ENCODE measurements at regions not wholly inside any gene's neighbourhood (a gene's known extent, or its start where the extent isn't known, plus 50 kb on each side); places are given as distances from the start of the nearest gene placed in this dataset.

DNA sequence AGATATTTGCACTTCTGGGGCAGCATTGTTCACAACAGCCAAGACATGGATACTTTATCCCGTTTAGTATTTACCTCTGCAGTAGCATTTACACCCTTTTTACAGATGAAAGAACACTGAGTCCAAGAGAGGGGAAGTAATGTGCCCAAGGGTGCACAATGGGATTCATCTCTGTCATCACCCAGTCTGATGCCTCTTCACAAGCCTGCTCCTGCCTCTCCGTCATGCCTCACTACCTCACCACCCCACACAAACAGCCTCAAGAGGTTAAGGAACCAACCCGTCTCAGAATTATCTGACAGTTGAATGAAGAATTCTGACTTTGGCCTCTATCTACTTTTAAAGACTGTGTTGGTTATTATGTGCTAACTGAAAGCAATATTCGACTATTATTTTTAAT is 368.4 kb downstream of the ATP23 start:
- Histone ChIP-seq H3K27ac (ENCODE audit: low read depth in 2 of 2, low read length in 1 of 2) (peak overlapping the region in 1 of 2 experiments; percentile 86; a peak in 2 of 4 replicates), H3K9me3 (no peaks in the 10 kb centered on the region; the same call in 1 of the 2 replicates), H3F3A (replicated peaks; ENCODE audit: insufficient read depth) (peaks cover 15% of the 10 kb centered on the region), H4K20me1 (ENCODE audit: insufficient read depth) (no peaks in the 10 kb centered on the region), H3K4me3 (ENCODE audit: low read depth in 2 of 2, low read length in 1 of 2) (no peak overlapping the region), H2AFZ (ENCODE audit: low read depth) (no peak overlapping the region), H3K9me2 (no peaks in the 10 kb centered on the region), H3K4me1 (ENCODE audit: control insufficient read depth in 1 of 2, insufficient read depth in 2 of 2, low read depth in 1 of 2, low read length in 1 of 2) (peaks cover 0 to 19% of the 10 kb centered on the region in 2 experiments; a peak in 2 of 4 replicates), H3K27me3 (ENCODE audit: insufficient read depth) (no peaks in the 10 kb centered on the region; the same call in 1 of the 2 replicates), H3K4me2 (no peak overlapping the region), H3K9ac (no peak overlapping the region), H3K79me2 (ENCODE audit: insufficient read depth) (no peaks in the 10 kb centered on the region), H3K36me3 (replicated peaks in 1 of 2; ENCODE audit: control insufficient read depth in 1 of 2, insufficient read depth in 2 of 2, low read length in 1 of 2) (no peaks in the 10 kb centered on the region)
- ChIA-PET POLR2A (no interaction called here), CTCF (no interaction called here)
- TF ChIP-seq JUND (IDR thresholded peaks at IDR 0.05) (no peak), ELF1 (IDR thresholded peaks at IDR 0.05) (no peak), YY1 (IDR thresholded peaks at IDR 0.05; ENCODE audit: low read depth) (no peak), SMC3 (IDR thresholded peaks at IDR 0.05; ENCODE audit: low read depth, low read length) (no peak)
- TF ChIP-seq, protein P1, sequence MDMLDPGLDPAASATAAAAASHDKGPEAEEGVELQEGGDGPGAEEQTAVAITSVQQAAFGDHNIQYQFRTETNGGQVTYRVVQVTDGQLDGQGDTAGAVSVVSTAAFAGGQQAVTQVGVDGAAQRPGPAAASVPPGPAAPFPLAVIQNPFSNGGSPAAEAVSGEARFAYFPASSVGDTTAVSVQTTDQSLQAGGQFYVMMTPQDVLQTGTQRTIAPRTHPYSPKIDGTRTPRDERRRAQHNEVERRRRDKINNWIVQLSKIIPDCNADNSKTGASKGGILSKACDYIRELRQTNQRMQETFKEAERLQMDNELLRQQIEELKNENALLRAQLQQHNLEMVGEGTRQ (IDR thresholded peaks at IDR 0.05; ENCODE audit: borderline replicate concordance, low read depth, low read length) = no peak
- WGBS (ENCODE audit: low lambda C conversion rate) = 24% methylated on average over 4 of the region's 4 CpGs
- DNase-seq = no peak

DNA sequence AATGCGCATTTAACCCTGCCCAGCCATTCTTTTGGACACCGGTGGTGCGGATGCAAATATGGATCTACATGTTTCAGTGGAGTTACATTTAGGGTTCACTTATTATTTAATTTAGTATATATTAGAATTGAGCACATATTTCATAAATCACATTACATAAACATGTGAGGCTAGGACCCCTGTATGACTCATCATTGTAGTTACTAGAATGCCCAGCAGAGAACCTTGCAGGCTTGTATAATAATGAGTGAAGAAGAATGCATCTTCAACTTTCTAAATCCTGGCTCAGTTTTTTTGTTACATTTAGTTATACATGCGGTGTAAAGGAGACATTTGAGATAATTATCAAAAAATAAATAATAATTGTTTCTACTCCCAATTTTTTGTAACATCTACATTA is 369.0 kb downstream of the ATP23 start:
- Histone ChIP-seq H3K4me1 (ENCODE audit: control insufficient read depth in 1 of 2, insufficient read depth in 2 of 2, low read depth in 1 of 2, low read length in 1 of 2) (peaks cover 0 to 19% of the 10 kb centered on the region in 2 experiments; a peak in 2 of 4 replicates), H4K20me1 (ENCODE audit: insufficient read depth) (no peaks in the 10 kb centered on the region), H3K79me2 (ENCODE audit: insufficient read depth) (no peaks in the 10 kb centered on the region), H3K4me3 (ENCODE audit: low read depth in 2 of 2, low read length in 1 of 2) (no peak overlapping the region), H3K4me2 (no peak overlapping the region), H3K9me2 (no peaks in the 10 kb centered on the region), H3K9ac (no peak overlapping the region; the same call in 1 of the 2 replicates), H3K27ac (ENCODE audit: low read depth in 2 of 2, low read length in 1 of 2) (peak overlapping the region in 1 of 2 experiments; percentile 86; a peak in 2 of 4 replicates), H3K27me3 (ENCODE audit: insufficient read depth) (no peaks in the 10 kb centered on the region; the same call in 1 of the 2 replicates), H3K9me3 (no peaks in the 10 kb centered on the region; the same call in 1 of the 2 replicates), H3K36me3 (replicated peaks in 1 of 2; ENCODE audit: control insufficient read depth in 1 of 2, insufficient read depth in 2 of 2, low read length in 1 of 2) (no peaks in the 10 kb centered on the region), H2AFZ (ENCODE audit: low read depth) (no peak overlapping the region), H3F3A (replicated peaks; ENCODE audit: insufficient read depth) (peaks cover 15% of the 10 kb centered on the region)
- ChIA-PET POLR2A (no interaction called here), CTCF (no interaction called here)
- no peak for TF ChIP-seq RAD21 (IDR thresholded peaks at IDR 0.05; ENCODE audit: low read length)
- TF ChIP-seq, protein P2, sequence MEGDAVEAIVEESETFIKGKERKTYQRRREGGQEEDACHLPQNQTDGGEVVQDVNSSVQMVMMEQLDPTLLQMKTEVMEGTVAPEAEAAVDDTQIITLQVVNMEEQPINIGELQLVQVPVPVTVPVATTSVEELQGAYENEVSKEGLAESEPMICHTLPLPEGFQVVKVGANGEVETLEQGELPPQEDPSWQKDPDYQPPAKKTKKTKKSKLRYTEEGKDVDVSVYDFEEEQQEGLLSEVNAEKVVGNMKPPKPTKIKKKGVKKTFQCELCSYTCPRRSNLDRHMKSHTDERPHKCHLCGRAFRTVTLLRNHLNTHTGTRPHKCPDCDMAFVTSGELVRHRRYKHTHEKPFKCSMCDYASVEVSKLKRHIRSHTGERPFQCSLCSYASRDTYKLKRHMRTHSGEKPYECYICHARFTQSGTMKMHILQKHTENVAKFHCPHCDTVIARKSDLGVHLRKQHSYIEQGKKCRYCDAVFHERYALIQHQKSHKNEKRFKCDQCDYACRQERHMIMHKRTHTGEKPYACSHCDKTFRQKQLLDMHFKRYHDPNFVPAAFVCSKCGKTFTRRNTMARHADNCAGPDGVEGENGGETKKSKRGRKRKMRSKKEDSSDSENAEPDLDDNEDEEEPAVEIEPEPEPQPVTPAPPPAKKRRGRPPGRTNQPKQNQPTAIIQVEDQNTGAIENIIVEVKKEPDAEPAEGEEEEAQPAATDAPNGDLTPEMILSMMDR (IDR thresholded peaks at IDR 0.05) = peak; percentile 36; the same call in 1 of the 2 replicates
- 42% methylated on average over 4 of the region's 4 CpGs for WGBS (ENCODE audit: low lambda C conversion rate)
- no peak for DNase-seq
